Skeletal muscle satellite cell (primary cell): ENCODE measurements at regions not wholly inside any gene's neighbourhood (a gene's known extent, or its start where the extent isn't known, plus 50 kb on each side); places are given as distances from the start of the nearest gene placed in this dataset.

Source experiments
- H3K27me3 ChIP-seq: 2 replicates; pipeline ENCODE4 v1.7.0; 2013; ENCODE audit warnings: low read length; ENCODE audit not compliant: control insufficient read depth, insufficient read depth
- H3K36me3 ChIP-seq: 2 replicates; pipeline ENCODE4 v1.7.0; 2013; ENCODE audit warnings: mild to moderate bottlenecking, control low read depth, low read length; ENCODE audit not compliant: insufficient read depth
- H3K4me1 ChIP-seq: 2 replicates; pipeline ENCODE4 v1.7.0; 2013; ENCODE audit warnings: low read length; ENCODE audit not compliant: control insufficient read depth, insufficient read depth
- H3K4me2 ChIP-seq: 2 replicates; pipeline ENCODE4 v1.7.0; 2013; ENCODE audit warnings: mild to moderate bottlenecking, low read length
- H3K4me3 ChIP-seq: 2 replicates; pipeline ENCODE4 v1.7.0; 2013; ENCODE audit warnings: low read length
- H3K9ac ChIP-seq: 2 replicates; pipeline ENCODE4 v1.7.0; 2013; ENCODE audit warnings: mild to moderate bottlenecking, low read depth, low read length, moderate library complexity
- H3K9me3 ChIP-seq: replicated peaks from 2 replicates; pipeline ENCODE4 v1.7.0; 2013; ENCODE audit warnings: mild to moderate bottlenecking, control low read depth, low read length

DNA sequence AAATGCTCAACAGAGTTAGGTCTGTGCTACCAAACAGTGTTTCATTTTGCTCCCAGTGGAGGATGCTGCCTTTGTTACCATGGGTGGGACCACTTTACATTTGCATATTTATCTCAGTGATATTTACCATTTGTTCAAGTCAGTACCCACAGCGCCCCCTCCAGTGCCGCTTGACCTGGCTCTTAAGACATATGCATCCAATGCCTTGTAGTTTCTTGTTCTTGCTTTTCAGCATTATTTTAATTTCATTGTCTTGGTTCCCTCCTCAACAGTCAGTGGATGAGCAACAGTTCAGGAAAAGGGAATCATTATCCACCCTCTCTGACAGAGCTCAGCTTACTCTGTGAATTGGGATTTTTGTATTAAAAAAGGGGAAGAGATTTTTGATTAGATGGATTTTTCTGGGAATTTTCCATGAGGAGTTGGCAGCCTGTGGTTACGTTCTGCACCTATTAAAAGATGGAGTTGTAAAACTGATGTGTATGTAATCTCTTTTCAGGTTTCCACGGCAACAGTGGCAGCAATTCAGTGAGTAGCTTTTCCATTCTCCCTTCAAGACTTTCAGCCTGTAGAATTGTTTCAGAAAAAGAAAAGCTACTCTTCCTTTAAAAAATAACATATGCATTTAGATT is 240.5 kb upstream of the DAAM1 start:
- Histone ChIP-seq H3K27me3 (no peaks in the 10 kb centered on the region), H3K4me2 (no peak overlapping the region), H3K36me3 (no peaks in the 10 kb centered on the region), H3K4me1 (no peaks in the 10 kb centered on the region), H3K4me3 (no peak overlapping the region), H3K9me3 (no peaks in the 10 kb centered on the region), H3K9ac (no peak overlapping the region)

DNA sequence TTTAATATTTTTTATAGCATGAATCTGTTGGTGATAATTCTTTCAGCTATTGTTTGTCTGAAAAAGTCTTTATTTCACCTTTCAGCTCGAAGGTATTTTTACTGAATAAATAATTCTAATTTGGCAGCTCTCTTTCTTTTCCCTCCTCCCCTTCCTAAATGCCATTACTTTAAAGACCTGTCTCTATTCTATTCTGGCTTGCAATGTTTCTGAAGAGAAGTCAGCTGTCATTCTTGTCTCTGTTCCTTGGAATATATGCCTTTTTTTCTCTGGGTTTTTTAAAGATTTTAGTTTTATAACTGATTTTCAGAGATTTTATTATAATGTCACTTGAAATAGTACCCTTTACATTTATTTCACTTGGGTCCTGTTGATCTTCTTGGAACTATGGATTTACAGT is 237.9 kb upstream of the DAAM1 start:
- H3K4me2 ChIP-seq = no peak overlapping the region
- H3K36me3 ChIP-seq = no peaks in the 10 kb centered on the region
- peaks cover 4% of the 10 kb centered on the region for H3K4me1 ChIP-seq
- H3K4me3 ChIP-seq = no peak overlapping the region
- H3K27me3 ChIP-seq = no peaks in the 10 kb centered on the region
- no peak overlapping the region for H3K9ac ChIP-seq
- H3K9me3 ChIP-seq = no peaks in the 10 kb centered on the region

DNA sequence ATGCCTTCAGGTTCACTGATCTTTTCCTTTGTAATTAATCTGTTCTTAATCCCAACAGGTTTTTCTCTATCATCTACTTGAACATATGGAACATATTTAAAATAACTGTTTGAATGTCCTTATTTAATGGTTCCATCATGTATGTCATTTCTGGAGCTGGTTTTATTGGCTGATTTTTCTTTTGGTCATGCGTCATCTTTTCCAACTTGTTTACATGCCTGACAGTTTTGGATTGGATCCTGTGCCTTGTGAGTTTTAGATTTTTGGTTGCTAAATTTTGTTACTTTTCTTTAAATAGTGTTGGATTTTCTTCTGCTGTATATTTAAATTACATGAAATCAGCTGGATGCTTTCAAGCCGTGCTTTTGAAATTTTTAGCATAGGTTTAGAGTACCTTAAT is 237.3 kb upstream of the DAAM1 start:
- Histone ChIP-seq H3K4me3 (no peak overlapping the region), H3K36me3 (no peaks in the 10 kb centered on the region), H3K4me2 (no peak overlapping the region), H3K9me3 (no peaks in the 10 kb centered on the region), H3K4me1 (peaks cover 5% of the 10 kb centered on the region), H3K9ac (no peak overlapping the region), H3K27me3 (no peaks in the 10 kb centered on the region)

DNA sequence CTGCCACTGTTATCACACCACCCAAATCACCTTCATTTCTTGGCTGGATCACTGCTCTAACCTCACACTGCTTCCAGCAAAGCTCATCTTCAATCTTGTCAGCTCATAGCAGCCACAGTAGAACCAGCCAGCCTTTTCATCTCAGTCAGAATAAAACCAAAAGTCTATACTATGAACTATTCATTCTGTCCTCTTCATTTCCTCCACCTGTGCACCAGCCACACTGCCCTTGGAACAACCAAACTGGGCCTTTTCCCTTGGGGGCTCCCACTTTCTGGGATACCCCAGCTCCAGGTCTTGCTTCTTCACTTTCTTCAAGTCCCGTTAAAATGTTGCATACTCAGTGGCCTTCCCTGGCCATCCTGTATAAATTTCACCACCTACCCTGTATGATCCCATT is 234.4 kb upstream of the DAAM1 start:
- Histone ChIP-seq H3K4me3 (no peak overlapping the region), H3K9ac (no peak overlapping the region), H3K27me3 (no peaks in the 10 kb centered on the region), H3K4me1 (peaks cover 7% of the 10 kb centered on the region), H3K9me3 (no peaks in the 10 kb centered on the region), H3K4me2 (no peak overlapping the region), H3K36me3 (no peaks in the 10 kb centered on the region)

- Histone ChIP-seq H3K4me2 (peak overlapping the region; percentile 42), H3K9me3 (no peaks in the 10 kb centered on the region), H3K36me3 (no peaks in the 10 kb centered on the region), H3K4me1 (peaks cover 7% of the 10 kb centered on the region), H3K27me3 (no peaks in the 10 kb centered on the region), H3K4me3 (no peak overlapping the region), H3K9ac (no peak overlapping the region)
These were observed 233.3 kb upstream of the DAAM1 start for GRCh38 chr14:58954901-58955861.

GRCh38 chr14:58961045-58961731 is 227.3 kb upstream of the DAAM1 start:
- H3K4me2 ChIP-seq = no peak overlapping the region
- no peaks in the 10 kb centered on the region for H3K27me3 ChIP-seq
- H3K4me3 ChIP-seq = no peak overlapping the region
- peaks cover 2% of the 10 kb centered on the region for H3K4me1 ChIP-seq
- H3K36me3 ChIP-seq = no peaks in the 10 kb centered on the region
- no peak overlapping the region for H3K9ac ChIP-seq
- no peaks in the 10 kb centered on the region for H3K9me3 ChIP-seq

DNA sequence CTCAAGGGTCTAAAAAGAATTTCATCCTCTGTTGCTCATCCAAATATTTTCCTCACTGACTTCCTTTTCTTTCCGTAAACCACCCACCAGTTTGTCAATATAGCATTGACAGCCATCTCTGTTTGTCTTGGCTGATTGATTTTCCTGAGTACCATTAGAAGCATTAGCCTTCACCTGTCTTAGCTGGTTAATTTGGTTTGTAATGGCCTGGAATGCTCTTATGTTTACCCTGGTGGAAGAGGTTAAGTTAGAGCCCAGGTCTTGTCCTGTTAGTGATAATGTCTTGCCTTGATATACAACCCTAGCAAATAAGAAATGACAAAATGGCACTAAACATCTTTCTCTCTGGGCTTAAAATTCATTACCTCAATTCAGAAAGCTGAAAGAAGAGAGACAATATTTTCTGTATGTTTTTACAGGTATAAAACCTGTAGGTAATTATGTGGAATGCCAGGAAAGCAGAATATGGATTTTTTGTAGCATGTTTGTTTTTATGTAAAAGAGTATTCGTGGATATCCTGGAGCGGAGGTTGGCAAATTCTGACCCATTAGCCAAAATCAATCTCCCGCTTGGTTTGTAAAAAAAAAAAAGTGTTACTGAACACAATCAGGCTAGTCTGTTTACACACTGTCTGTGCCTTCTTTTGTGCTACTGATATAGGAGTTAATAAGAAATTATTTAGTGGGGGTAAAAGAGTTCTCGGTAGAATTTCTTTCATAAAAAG is 224.4 kb upstream of the DAAM1 start:
- no peaks in the 10 kb centered on the region for H3K9me3 ChIP-seq
- H3K4me1 ChIP-seq = no peaks in the 10 kb centered on the region
- H3K36me3 ChIP-seq = no peaks in the 10 kb centered on the region
- no peak overlapping the region for H3K9ac ChIP-seq
- H3K4me2 ChIP-seq = no peak overlapping the region
- H3K27me3 ChIP-seq = no peaks in the 10 kb centered on the region
- H3K4me3 ChIP-seq = no peak overlapping the region

- no peak overlapping the region for H3K9ac ChIP-seq
- no peaks in the 10 kb centered on the region for H3K36me3 ChIP-seq
- H3K4me3 ChIP-seq = no peak overlapping the region
- no peaks in the 10 kb centered on the region for H3K4me1 ChIP-seq
- no peaks in the 10 kb centered on the region for H3K27me3 ChIP-seq
- H3K9me3 ChIP-seq = no peaks in the 10 kb centered on the region
- H3K4me2 ChIP-seq = no peak overlapping the region
These were observed 223.9 kb upstream of the DAAM1 start for GRCh38 chr14:58964598-58964928.

GRCh38 chr14:58965601-58966000 is 222.9 kb upstream of the DAAM1 start:
- H3K9ac ChIP-seq = no peak overlapping the region
- H3K4me1 ChIP-seq = no peaks in the 10 kb centered on the region
- no peaks in the 10 kb centered on the region for H3K9me3 ChIP-seq
- H3K4me2 ChIP-seq = no peak overlapping the region
- H3K27me3 ChIP-seq = no peaks in the 10 kb centered on the region
- H3K4me3 ChIP-seq = no peak overlapping the region
- no peaks in the 10 kb centered on the region for H3K36me3 ChIP-seq

- Histone ChIP-seq H3K27me3 (no peaks in the 10 kb centered on the region), H3K9ac (no peak overlapping the region), H3K36me3 (no peaks in the 10 kb centered on the region), H3K4me1 (no peaks in the 10 kb centered on the region), H3K4me3 (no peak overlapping the region), H3K4me2 (no peak overlapping the region), H3K9me3 (no peaks in the 10 kb centered on the region)
These were observed 221.5 kb upstream of the DAAM1 start for GRCh38 chr14:58966997-58967396.
